Stimulated activated effector memory CD8-positive, alpha-beta T cell treated with anti-CD3 and anti-CD28 coated beads, Interleukin-12 subunit alpha, Interleukin-12 subunit beta, amount 100 ng/mL, for 72 hours (primary cell): ENCODE measurements at regions not wholly inside any gene's neighbourhood (a gene's known extent, or its start where the extent isn't known, plus 50 kb on each side); places are given as distances from the start of the nearest gene placed in this dataset.

Experiments
- ATAC-seq: fragments of 150-1000 bp; cut with Tn5 transposase; 2 replicates; pipeline ENCODE4 v1.10.0; 2021
- DNase-seq, 2 donors: peaks; one replicate each; pipeline ENCODE4 v3.0.0; 2021 to 2022; ENCODE audit warnings: low spot score in 2 of 2
- H3K27ac Mint-ChIP-seq: one replicate; pipeline ENCODE4 v1.8.0; 2022; ENCODE audit warnings: mild to moderate bottlenecking, mixed read lengths
- H3K36me3 Mint-ChIP-seq: one replicate; pipeline ENCODE4 v1.8.0; 2022; ENCODE audit warnings: mild to moderate bottlenecking, mixed read lengths
- H3K4me1 Mint-ChIP-seq: one replicate; pipeline ENCODE4 v1.8.0; 2022; ENCODE audit warnings: mixed read lengths
- H3K4me3 Mint-ChIP-seq: one replicate; pipeline ENCODE4 v1.8.0; 2022; ENCODE audit warnings: mild to moderate bottlenecking, mixed read lengths
- H3K9me3 Mint-ChIP-seq: one replicate; pipeline ENCODE4 v1.8.0; 2022; ENCODE audit warnings: mixed read lengths

- Mint-ChIP-seq H3K4me3 (no peak overlapping the region), H3K27ac (no peak overlapping the region), H3K4me1 (no peaks in the 10 kb centered on the region), H3K9me3 (peaks cover 21% of the 10 kb centered on the region), H3K36me3 (no peaks in the 10 kb centered on the region)
- ATAC-seq: no peak
- DNase-seq: no peak
These were observed 82.1 kb upstream of the NKX1-1 start for GRCh38 chr4:1488357-1488756.

GRCh38 chr4:1487761-1488160 lies 81.5 kb upstream of the NKX1-1 start:
- Mint-ChIP-seq H3K36me3 (no peaks in the 10 kb centered on the region), H3K9me3 (peaks cover 21% of the 10 kb centered on the region), H3K4me1 (no peaks in the 10 kb centered on the region), H3K4me3 (no peak overlapping the region), H3K27ac (no peak overlapping the region)
- DNase-seq (no peak), ATAC-seq (no peak)

- Mint-ChIP-seq H3K27ac (no peak overlapping the region), H3K4me1 (no peaks in the 10 kb centered on the region), H3K4me3 (no peak overlapping the region), H3K9me3 (peaks cover 21% of the 10 kb centered on the region), H3K36me3 (no peaks in the 10 kb centered on the region)
- no peak for DNase-seq
- ATAC-seq: no peak
These were observed 80.9 kb upstream of the NKX1-1 start for GRCh38 chr4:1487106-1487505.

GRCh38 chr4:1485280-1485679 lies 79.0 kb upstream of the NKX1-1 start:
- H3K9me3 Mint-ChIP-seq: peaks cover 23% of the 10 kb centered on the region
- H3K36me3 Mint-ChIP-seq: no peaks in the 10 kb centered on the region
- H3K4me3 Mint-ChIP-seq: no peak overlapping the region
- H3K4me1 Mint-ChIP-seq: no peaks in the 10 kb centered on the region
- DNase-seq: no peak
- no peak for ATAC-seq
- no peak overlapping the region for H3K27ac Mint-ChIP-seq

DNA sequence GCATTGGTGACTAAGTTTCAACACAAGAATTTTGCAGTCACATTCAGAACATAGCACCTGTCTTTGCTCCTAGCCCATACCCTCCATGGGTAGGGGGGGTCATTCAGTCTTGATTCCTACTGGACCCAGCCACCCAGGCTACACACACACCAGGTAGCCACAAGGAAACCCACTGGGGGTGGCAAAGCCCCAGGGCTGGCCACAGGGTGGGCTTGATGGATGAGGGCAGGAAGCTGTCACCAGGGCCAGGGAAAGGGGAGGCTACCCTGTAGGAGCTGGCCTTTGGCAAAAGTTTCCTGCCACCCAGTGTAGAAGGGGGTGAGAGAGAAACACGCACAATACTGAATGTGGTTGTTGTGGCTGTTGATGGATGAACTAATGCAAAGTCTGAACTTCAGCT lies 74.5 kb upstream of the NKX1-1 start:
- no peak overlapping the region for H3K4me3 Mint-ChIP-seq
- DNase-seq (no peak), ATAC-seq (no peak)
- H3K9me3 Mint-ChIP-seq: peaks cover 13% of the 10 kb centered on the region
- H3K36me3 Mint-ChIP-seq: no peaks in the 10 kb centered on the region
- H3K27ac Mint-ChIP-seq: no peak overlapping the region
- H3K4me1 Mint-ChIP-seq: no peaks in the 10 kb centered on the region

DNA sequence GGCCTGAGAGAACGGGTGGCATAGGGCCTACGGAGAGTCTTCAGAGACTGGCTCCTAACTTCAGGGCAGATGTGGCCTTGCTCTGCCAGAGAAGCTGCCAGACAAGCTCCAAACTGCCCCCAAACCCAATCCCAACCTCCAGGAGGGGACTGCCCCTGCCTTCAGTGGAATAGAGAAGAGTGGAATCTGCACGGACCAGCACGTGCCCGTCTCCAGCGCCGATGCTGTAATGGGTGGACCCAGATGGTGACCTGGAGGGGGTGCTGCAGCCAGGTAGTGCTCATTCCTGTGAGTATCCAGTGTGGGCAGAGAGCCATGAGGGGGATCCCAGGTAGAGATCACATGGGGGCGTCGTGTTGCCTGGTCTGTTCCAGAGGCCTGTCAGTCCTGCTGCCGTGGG lies 73.2 kb upstream of the NKX1-1 start:
- DNase-seq (no peak), ATAC-seq (no peak)
- H3K4me1 Mint-ChIP-seq: no peaks in the 10 kb centered on the region
- no peaks in the 10 kb centered on the region for H3K36me3 Mint-ChIP-seq
- H3K9me3 Mint-ChIP-seq: peaks cover 5% of the 10 kb centered on the region
- no peak overlapping the region for H3K4me3 Mint-ChIP-seq
- no peak overlapping the region for H3K27ac Mint-ChIP-seq

DNA sequence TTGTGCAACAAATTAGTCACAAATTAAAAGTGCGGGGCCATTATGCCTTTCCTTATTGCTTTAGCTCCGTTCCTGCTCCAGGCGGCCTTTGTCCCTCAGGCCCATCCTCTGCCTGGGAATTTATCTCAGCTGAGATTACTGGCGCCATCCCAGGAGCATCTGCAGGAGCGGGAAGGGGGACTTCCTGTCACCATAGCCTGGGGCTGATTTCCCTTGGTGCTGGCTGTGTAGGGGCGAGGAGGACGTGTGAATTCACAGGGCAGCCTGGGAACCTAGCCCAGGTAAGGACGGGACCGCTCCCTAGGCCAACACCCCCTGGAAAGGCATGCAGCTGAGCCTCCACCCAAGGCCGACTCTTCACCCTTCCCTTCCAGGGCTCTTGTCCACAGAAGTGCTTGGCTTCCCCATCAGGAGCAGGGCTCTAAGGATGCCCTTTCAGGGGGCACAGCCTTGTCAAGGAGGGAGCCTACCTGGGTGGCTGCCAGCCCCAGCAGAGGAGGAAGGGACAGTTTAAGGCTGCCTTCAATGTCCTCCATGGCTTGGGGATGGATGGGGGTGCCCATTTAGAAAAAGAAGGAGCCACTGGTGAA lies 72.6 kb upstream of the NKX1-1 start:
- ATAC-seq (no peak), DNase-seq (no peak)
- H3K9me3 Mint-ChIP-seq: peaks cover 2% of the 10 kb centered on the region
- no peak overlapping the region for H3K27ac Mint-ChIP-seq
- H3K4me1 Mint-ChIP-seq: no peaks in the 10 kb centered on the region
- no peak overlapping the region for H3K4me3 Mint-ChIP-seq
- no peaks in the 10 kb centered on the region for H3K36me3 Mint-ChIP-seq

- H3K4me3 Mint-ChIP-seq: no peak overlapping the region
- H3K27ac Mint-ChIP-seq: no peak overlapping the region
- peaks cover 2% of the 10 kb centered on the region for H3K9me3 Mint-ChIP-seq
- no peaks in the 10 kb centered on the region for H3K36me3 Mint-ChIP-seq
- ATAC-seq (no peak), DNase-seq (no peak)
- H3K4me1 Mint-ChIP-seq: no peaks in the 10 kb centered on the region
These were observed 71.0 kb upstream of the NKX1-1 start for GRCh38 chr4:1477045-1477840.

- H3K27ac Mint-ChIP-seq: no peak overlapping the region
- H3K36me3 Mint-ChIP-seq: no peaks in the 10 kb centered on the region
- DNase-seq (no peak), ATAC-seq (no peak)
- H3K4me3 Mint-ChIP-seq: no peak overlapping the region
- no peaks in the 10 kb centered on the region for H3K9me3 Mint-ChIP-seq
- H3K4me1 Mint-ChIP-seq: no peaks in the 10 kb centered on the region
These were observed 69.9 kb upstream of the NKX1-1 start for GRCh38 chr4:1476140-1476513.

DNA sequence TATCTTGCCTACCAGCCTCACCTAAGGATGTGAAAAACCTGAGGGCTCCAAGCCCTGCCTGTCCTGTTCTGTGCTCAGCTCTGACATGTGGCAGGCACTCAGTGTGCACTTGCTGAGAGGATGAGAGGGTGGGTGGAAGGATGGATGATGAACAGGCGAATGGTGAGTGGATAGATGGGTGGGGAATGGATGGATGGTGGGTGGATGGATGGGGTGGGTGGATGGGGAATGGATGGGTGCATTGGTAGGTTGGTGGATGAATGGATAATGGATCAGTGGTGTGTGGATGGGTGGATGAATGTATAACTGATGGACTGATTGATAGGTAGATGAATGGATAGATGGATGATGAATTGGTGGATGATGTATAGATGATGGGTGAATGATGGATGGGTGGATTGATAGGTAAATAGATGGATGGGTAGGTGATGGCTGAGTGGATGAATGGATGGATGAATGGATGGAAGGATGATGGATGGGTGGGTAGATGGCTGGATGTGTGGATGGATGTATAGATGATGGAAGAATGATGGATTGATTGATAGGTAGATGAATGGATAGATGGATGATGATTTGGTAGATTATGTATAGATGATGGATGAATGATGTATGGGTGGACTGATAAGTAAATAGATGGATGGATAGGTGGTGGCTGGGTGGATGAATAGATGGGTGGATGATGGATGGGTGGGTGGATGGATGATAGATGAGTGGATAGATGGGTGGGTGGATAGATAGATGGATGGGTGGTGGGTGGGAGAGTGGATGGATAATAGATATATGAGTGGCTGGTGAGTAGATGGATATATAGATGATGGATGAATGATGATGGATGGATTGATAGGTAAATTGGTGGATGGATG lies 69.3 kb upstream of the NKX1-1 start:
- Mint-ChIP-seq H3K36me3 (no peaks in the 10 kb centered on the region), H3K27ac (no peak overlapping the region), H3K9me3 (no peaks in the 10 kb centered on the region), H3K4me3 (no peak overlapping the region), H3K4me1 (no peaks in the 10 kb centered on the region)
- DNase-seq: no peak
- ATAC-seq: no peak

DNA sequence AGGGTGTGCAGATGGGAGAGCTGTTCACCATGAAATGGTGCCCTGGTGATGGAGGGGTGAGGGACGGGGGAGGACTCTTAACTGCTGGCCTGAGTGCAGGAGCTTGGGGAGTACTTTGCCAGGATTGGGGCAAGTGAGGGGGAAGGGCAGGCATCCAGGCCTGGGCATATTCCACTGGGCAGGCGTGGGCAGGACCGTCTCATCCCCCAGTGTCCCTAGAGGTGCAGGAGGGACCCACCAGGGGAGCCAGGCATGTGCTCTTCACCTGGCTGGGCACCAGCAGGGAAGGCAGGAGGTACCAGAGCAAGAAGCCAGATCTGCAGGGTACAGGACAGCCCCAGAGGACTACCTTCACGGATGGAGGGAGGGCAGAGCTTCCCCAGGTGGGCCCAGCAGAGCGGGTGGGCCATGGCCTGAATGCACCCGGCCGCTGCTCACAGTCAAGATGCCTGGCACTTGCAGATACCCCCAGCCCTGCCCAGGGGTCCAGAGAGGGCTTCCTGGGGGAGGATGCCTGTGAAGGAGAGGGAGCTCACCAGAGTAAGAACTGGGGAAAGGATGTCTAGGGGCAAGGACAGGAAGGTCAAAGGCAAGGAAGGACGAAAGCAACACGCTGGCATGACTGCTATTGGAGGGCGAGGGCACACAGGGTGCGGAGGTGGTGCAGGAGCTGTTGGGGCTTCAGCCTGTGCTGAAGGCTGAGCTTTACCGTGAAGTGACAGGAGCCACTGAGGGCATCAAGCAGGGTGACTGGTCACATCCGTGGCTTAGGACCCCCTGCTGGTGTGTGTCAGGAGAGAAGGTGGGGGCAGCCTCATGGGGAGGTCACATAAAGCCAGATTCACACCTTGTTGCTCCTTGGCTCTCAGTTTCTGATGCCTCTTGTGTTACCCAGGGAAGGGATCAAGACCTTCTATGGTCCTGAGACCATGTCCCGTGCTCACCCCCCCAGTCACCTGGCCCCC lies 68.2 kb upstream of the NKX1-1 start:
- no peaks in the 10 kb centered on the region for H3K9me3 Mint-ChIP-seq
- H3K27ac Mint-ChIP-seq: no peak overlapping the region
- ATAC-seq (no peak), DNase-seq (no peak)
- H3K4me1 Mint-ChIP-seq: no peaks in the 10 kb centered on the region
- no peaks in the 10 kb centered on the region for H3K36me3 Mint-ChIP-seq
- no peak overlapping the region for H3K4me3 Mint-ChIP-seq

DNA sequence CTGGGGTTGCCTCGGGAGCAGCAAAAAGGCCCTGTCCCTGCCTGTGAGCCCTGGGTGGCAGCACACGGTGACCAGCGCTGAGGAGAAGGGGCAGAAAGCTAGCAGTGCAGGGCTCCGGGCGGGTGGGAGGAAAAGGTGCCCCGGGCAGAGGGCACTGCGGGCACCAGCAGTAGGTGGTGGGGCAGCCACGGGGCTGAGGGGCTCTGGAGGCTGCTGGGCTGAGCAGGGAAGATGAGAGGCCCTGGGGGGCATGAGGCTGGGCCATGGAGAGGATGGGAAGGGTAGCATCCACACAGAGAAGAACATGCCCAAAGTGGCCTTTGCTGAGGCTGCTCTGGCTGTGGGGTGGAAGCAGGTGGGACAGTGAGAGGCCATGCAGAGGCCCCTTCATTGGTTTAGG lies 67.5 kb upstream of the NKX1-1 start:
- no peaks in the 10 kb centered on the region for H3K9me3 Mint-ChIP-seq
- no peaks in the 10 kb centered on the region for H3K36me3 Mint-ChIP-seq
- H3K27ac Mint-ChIP-seq: no peak overlapping the region
- DNase-seq (no peak), ATAC-seq (no peak)
- H3K4me3 Mint-ChIP-seq: no peak overlapping the region
- H3K4me1 Mint-ChIP-seq: no peaks in the 10 kb centered on the region

GRCh38 chr4:1472911-1473518 lies 66.8 kb upstream of the NKX1-1 start:
- DNase-seq (no peak), ATAC-seq (no peak)
- H3K4me3 Mint-ChIP-seq: no peak overlapping the region
- no peak overlapping the region for H3K27ac Mint-ChIP-seq
- no peaks in the 10 kb centered on the region for H3K36me3 Mint-ChIP-seq
- no peaks in the 10 kb centered on the region for H3K4me1 Mint-ChIP-seq
- H3K9me3 Mint-ChIP-seq: peaks cover under 1% of the 10 kb centered on the region

DNA sequence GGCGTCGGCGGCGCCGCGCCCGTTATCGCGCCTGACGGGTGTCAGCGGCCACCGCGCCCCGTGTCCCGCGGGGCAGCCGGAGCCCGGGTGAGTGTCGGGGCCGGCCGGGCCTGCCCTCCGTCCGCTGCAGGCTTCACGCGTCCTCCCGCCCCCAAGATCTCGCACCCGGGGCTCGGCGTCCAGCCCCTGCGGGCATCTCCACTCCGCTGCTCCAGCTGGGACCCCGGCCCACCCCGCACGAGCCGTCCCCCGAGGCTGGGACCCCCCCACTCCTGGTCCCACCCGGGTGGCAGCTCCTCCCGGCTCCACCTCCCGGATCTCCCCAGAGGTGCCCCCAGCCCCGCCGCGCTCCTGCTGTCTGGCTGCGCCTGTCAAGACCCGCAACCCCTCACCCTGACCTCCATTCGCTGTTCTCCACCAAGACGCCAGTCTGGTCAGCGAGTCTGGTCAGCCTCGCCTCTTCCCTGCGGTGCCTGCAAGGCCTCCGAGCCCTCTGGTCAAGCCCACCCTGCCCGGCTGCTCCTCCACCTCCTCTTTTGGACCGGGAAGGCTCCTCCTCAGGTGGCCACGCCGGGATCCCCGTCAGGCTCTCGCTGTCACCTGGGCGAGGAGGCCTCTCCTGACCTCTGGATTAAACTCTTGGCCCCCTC lies 66.0 kb upstream of the NKX1-1 start:
- no peak overlapping the region for H3K27ac Mint-ChIP-seq
- no peak overlapping the region for H3K4me3 Mint-ChIP-seq
- DNase-seq: no peak
- no peaks in the 10 kb centered on the region for H3K36me3 Mint-ChIP-seq
- no peak for ATAC-seq
- no peaks in the 10 kb centered on the region for H3K4me1 Mint-ChIP-seq
- peaks cover 8% of the 10 kb centered on the region for H3K9me3 Mint-ChIP-seq
